ENCODE measurements at regions not wholly inside any gene's neighbourhood (a gene's known extent, or its start where the extent isn't known, plus 50 kb on each side); places are given as distances from the start of the nearest gene placed in this dataset.

DNA sequence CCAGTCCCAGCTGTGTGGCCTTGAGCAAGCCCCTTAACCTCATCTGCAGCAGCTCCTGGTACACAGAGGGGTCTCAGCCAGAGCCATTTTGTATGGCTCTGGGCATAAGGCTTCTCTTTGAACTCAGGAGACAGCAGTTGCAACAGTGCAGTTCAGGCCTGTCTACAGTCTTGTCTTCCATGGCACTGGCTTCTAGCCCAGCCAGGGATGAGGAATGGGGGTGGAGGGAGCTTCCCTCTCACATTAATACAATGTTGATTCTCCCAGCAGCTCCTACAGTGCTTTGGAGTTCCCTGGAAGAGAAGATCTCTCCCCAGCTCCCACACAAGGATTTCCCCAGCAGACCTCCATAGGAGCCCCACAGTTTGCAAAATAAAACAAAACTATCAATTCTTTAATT, 350.2 kb downstream of the BUD13 start:
- no peaks in the 10 kb centered on the region for H3K36me3 ChIP-seq
- H3K4me3 ChIP-seq, result no peak overlapping the region
- TF ChIP-seq, protein P1, sequence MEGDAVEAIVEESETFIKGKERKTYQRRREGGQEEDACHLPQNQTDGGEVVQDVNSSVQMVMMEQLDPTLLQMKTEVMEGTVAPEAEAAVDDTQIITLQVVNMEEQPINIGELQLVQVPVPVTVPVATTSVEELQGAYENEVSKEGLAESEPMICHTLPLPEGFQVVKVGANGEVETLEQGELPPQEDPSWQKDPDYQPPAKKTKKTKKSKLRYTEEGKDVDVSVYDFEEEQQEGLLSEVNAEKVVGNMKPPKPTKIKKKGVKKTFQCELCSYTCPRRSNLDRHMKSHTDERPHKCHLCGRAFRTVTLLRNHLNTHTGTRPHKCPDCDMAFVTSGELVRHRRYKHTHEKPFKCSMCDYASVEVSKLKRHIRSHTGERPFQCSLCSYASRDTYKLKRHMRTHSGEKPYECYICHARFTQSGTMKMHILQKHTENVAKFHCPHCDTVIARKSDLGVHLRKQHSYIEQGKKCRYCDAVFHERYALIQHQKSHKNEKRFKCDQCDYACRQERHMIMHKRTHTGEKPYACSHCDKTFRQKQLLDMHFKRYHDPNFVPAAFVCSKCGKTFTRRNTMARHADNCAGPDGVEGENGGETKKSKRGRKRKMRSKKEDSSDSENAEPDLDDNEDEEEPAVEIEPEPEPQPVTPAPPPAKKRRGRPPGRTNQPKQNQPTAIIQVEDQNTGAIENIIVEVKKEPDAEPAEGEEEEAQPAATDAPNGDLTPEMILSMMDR (IDR thresholded peaks at IDR 0.05), result no peak
- TF ChIP-seq POLR2A (IDR thresholded peaks at IDR 0.05), result no peak
- no peak for DNase-seq
- no peaks in the 10 kb centered on the region for H3K9me3 ChIP-seq
- H3K4me1 ChIP-seq, result peaks cover 0 to 29% (median 0%) of the 10 kb centered on the region in 4 donors
- no peak overlapping the region for H3K27ac ChIP-seq
- H3K27me3 ChIP-seq, result no peaks in the 10 kb centered on the region

DNA sequence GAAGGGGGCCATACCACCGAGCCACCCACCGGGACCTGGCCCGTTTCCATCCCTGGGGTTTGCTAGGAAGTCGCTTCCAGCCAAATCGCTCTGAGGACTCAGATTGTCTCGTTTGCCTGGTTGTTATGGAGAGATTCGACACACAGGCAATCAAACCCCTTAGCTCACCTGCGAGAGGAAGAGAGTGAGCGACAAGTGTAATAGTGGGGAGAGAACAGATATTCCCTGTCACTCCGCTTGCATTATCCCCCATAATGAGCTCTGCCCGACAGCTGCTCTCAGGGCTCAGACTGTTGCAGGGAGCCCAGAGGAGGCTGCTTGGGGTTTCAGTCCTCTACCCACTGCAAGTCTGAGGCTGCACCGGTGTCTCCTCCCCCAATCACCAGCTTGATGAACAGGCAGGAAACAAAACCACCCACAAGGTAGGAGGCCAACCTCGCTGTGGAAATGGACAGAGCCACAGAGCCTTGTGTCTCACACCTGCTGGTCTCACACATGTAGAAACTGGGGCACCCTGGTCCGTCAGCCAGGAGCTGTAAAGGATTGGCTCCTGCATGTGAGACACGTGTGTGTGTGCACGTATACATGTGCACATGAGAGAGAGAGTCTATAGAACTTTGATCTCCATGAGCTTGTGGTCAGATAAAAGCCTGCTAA, 351.1 kb downstream of the BUD13 start:
- Histone ChIP-seq H3K4me3 (no peak overlapping the region), H3K9me3 (no peaks in the 10 kb centered on the region), H3K27me3 (no peaks in the 10 kb centered on the region), H3K27ac (peak overlapping the region in 2 of 4 donors; percentile 47 to 73), H3K36me3 (no peaks in the 10 kb centered on the region), H3K4me1 (peaks cover 0 to 26% (median 0%) of the 10 kb centered on the region in 4 donors)
- TF ChIP-seq, protein P1 (IDR thresholded peaks at IDR 0.05), result no peak
- TF ChIP-seq POLR2A (IDR thresholded peaks at IDR 0.05), result no peak
- DNase-seq, result peak in 2 of 3 donors; percentile 57 to 61

DNA sequence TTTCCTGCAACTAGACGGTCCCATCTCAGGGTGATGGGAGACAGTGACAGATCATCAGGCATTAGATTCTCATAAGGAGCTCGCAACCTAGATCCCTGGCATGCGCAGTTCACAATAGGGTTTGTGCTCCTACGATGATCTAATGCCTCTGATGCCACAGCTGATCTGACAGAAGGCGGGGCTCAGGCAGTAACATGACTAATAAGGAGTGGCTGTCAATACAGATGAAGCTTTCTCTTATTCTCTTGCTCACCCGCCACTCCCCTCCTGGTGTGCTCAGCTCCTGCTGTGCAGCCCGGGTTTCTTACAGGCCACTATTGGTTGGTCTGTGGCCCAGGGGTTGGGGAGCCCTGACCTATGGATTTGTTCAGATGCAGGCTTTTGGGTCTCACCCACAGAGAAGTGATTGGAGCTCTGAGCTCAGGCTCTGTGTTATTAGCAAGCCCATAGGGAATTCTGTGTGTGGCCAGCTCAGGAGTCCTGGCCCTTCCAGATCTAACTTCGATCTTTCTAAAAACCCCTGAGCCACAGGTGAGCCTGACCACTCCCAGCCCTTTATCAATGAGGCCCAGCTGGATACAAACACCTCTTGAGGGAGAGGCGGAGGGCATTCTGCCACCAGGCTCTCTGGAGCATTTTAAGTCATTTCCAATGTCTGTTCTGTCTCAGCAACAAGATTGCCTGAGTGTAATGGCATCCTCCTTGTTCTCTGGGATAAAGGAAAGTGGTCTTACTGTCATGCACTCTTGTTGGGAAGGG, 351.8 kb downstream of the BUD13 start:
- DNase-seq, result peak in 2 of 3 donors; percentile 75 to 84
- Histone ChIP-seq H3K4me3 (no peak overlapping the region), H3K27me3 (no peaks in the 10 kb centered on the region), H3K36me3 (no peaks in the 10 kb centered on the region), H3K9me3 (no peaks in the 10 kb centered on the region), H3K4me1 (peaks cover 0 to 26% (median 0%) of the 10 kb centered on the region in 4 donors), H3K27ac (peak overlapping the region in 2 of 4 donors; percentile 47 to 73)
- TF ChIP-seq, protein P1 (IDR thresholded peaks at IDR 0.05), result no peak
- TF ChIP-seq POLR2A (IDR thresholded peaks at IDR 0.05), result no peak

DNA sequence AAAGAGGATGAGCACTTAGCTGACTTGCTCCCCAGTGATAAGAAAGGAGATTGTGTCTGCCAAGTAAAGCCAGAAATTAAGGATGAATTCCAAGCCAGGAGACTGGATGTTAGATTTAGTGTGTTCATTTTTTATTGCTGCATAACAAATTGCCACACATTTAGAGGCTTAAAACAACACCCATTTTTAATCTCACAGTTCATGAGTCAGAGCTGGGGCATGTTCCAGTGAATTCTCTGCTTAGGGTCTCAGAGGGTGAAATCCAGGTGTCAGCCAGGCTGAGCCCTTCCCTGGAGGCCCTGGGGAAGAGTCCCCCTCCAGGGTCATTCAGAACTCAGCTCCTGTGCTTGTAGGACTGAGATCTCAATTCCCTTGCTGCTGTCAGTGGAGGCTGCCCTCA, 352.8 kb downstream of the BUD13 start:
- H3K4me3 ChIP-seq, result no peak overlapping the region
- H3K27ac ChIP-seq, result no peak overlapping the region
- DNase-seq, result no peak
- TF ChIP-seq POLR2A (IDR thresholded peaks at IDR 0.05), result no peak
- TF ChIP-seq, protein P1 (IDR thresholded peaks at IDR 0.05), result no peak
- no peaks in the 10 kb centered on the region for H3K36me3 ChIP-seq
- peaks cover 0 to 22% (median 0%) of the 10 kb centered on the region in 4 donors for H3K4me1 ChIP-seq
- no peaks in the 10 kb centered on the region for H3K27me3 ChIP-seq
- no peaks in the 10 kb centered on the region for H3K9me3 ChIP-seq

DNA sequence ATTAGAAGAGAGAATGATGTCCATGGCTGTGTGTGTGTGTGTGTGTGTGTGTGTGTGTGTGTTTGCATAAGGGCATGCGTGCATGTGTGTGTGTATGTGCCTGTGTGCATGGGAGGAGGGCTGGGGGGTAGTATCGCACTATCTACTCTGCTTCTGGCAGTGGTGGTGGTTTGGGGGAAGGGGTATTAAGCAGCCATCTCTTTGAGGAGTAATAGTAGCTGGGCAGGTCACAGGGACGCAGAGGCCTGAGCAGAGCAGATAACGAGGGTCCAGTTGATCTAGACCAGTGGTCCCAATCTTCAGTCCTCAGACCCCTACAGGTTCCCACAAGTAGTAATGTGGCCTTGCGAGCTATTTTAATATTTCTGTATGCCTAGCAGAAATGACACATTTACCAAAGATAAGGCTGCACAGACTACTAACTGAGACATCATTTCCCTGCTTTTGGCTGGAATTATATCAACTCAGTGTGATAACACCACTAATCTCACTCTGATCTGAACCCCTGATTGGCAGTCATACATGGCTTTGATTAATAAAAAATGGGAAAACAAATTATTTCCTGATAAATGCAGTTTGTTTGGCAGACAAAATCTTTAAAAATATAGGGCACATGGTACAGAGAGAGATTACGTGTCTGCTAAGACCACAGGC, 354.3 kb downstream of the BUD13 start:
- H3K4me1 ChIP-seq, result peaks cover 0 to 16% (median 0%) of the 10 kb centered on the region in 4 donors
- no peak for TF ChIP-seq POLR2A (IDR thresholded peaks at IDR 0.05)
- TF ChIP-seq, protein P1 (IDR thresholded peaks at IDR 0.05), result no peak

More for the DNA sequence above, 354.3 kb downstream of the BUD13 start:
- DNase-seq, result no peak
- Histone ChIP-seq H3K36me3 (no peaks in the 10 kb centered on the region), H3K27me3 (no peaks in the 10 kb centered on the region), H3K27ac (no peak overlapping the region), H3K4me3 (no peak overlapping the region), H3K9me3 (no peaks in the 10 kb centered on the region)
